ENCODE measurements at regions not wholly inside any gene's neighbourhood (a gene's known extent, or its start where the extent isn't known, plus 50 kb on each side); places are given as distances from the start of the nearest gene placed in this dataset.
"Not testable (repeated sequence)": the region's sequence is repeated elsewhere in the genome, so short reads cannot be mapped to it uniquely, and the experiment has no call there.

- ATAC-seq: no peak
- Mint-ChIP-seq H3K27me3 (ENCODE audit: low read depth in 2 of 2) (peaks cover 0 to 4% of the 10 kb centered on the region in 2 donors), H3K4me3 (no peak overlapping the region), H3K36me3 (no peaks in the 10 kb centered on the region), H3K27ac (no peak overlapping the region), H3K4me1 (peaks cover 0 to 4% of the 10 kb centered on the region in 2 donors), H3K9me3 (peaks cover 0 to 4% of the 10 kb centered on the region in 2 donors)
- Histone ChIP-seq H3K4me3 (ENCODE audit: low read length) (no peak overlapping the region), H3K27ac (ENCODE audit: low read length) (no peak overlapping the region), H3K9me3 (ENCODE audit: control insufficient read depth, insufficient read depth, low read length) (no peaks in the 10 kb centered on the region), H3K36me3 (ENCODE audit: control insufficient read depth, insufficient read depth, low read length) (no peaks in the 10 kb centered on the region), H3K4me1 (ENCODE audit: control insufficient read depth, insufficient read depth, low read length) (no peaks in the 10 kb centered on the region), H3K27me3 (ENCODE audit: control insufficient read depth, insufficient read depth, low read length) (no peaks in the 10 kb centered on the region)
- no peak for DNase-seq
- intact Hi-C loops (cut with micrococcal nuclease): no loop called here
- no peak for TF ChIP-seq CTCF (IDR thresholded peaks at IDR 0.05)
- 78% methylated on average over 2 of the region's 2 CpGs for WGBS (ENCODE audit: insufficient coverage)
Measured at GRCh38 chr5:158590746-158591300, 508.9 kb downstream of the EBF1 start.

DNA sequence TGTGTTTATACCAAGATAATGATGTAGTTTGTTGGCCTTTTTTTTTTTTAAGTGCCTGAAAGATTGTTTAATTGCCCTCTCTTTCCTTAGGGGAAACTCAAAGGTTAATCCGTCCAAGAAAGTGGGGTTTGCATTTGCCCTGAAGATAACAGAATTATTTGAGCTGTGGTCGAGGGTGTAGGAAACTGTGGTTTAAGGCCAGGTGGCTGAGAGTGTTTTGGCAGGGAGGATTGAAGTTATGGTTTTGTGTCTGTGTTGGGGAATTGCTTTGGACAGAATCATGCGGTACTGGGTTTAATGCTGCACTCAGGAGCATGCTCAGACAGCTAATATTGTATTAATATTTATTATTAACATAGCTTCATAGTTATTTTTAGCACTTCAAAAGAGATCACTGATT, 509.8 kb downstream of the EBF1 start:
- intact Hi-C loops (cut with micrococcal nuclease): no loop called here
- H3K27ac Mint-ChIP-seq: no peak overlapping the region

GRCh38 chr5:158588617-158589016, 511.1 kb downstream of the EBF1 start:
- intact Hi-C loops (cut with micrococcal nuclease): no loop called here
- H3K4me1 ChIP-seq (ENCODE audit: control insufficient read depth, insufficient read depth, low read length): no peaks in the 10 kb centered on the region
- Mint-ChIP-seq H3K27ac (no peak overlapping the region), H3K36me3 (peaks cover 6% of the 10 kb centered on the region), H3K9me3 (peaks cover 0 to 4% of the 10 kb centered on the region in 2 donors), H3K4me3 (no peak overlapping the region), H3K4me1 (peaks cover 0 to 4% of the 10 kb centered on the region in 2 donors), H3K27me3 (ENCODE audit: low read depth in 2 of 2) (peaks cover 0 to 4% of the 10 kb centered on the region in 2 donors)
- no peaks in the 10 kb centered on the region for H3K36me3 ChIP-seq (ENCODE audit: control insufficient read depth, insufficient read depth, low read length)
- no peak for DNase-seq
- no peak for TF ChIP-seq CTCF (IDR thresholded peaks at IDR 0.05)
- no peaks in the 10 kb centered on the region for H3K27me3 ChIP-seq (ENCODE audit: control insufficient read depth, insufficient read depth, low read length)
- H3K27ac ChIP-seq (ENCODE audit: low read length): no peak overlapping the region
- 100% methylated on average over 1 of the region's 1 CpG for WGBS (ENCODE audit: insufficient coverage)
- no peaks in the 10 kb centered on the region for H3K9me3 ChIP-seq (ENCODE audit: control insufficient read depth, insufficient read depth, low read length)
- no peak overlapping the region for H3K4me3 ChIP-seq (ENCODE audit: low read length)
- no peak for ATAC-seq

More for the DNA sequence above, 509.8 kb downstream of the EBF1 start:
- H3K4me1 Mint-ChIP-seq: peaks cover 0 to 4% of the 10 kb centered on the region in 2 donors
- 0% methylated on average over 2 of the region's 3 CpGs for WGBS (ENCODE audit: insufficient coverage)
- H3K4me3 Mint-ChIP-seq: no peak overlapping the region
- H3K27me3 Mint-ChIP-seq (ENCODE audit: low read depth in 2 of 2): peaks cover 0 to 4% of the 10 kb centered on the region in 2 donors
- Histone ChIP-seq H3K36me3 (ENCODE audit: control insufficient read depth, insufficient read depth, low read length) (no peaks in the 10 kb centered on the region), H3K27ac (ENCODE audit: low read length) (no peak overlapping the region), H3K4me3 (ENCODE audit: low read length) (no peak overlapping the region), H3K9me3 (ENCODE audit: control insufficient read depth, insufficient read depth, low read length) (no peaks in the 10 kb centered on the region), H3K4me1 (ENCODE audit: control insufficient read depth, insufficient read depth, low read length) (no peaks in the 10 kb centered on the region), H3K27me3 (ENCODE audit: control insufficient read depth, insufficient read depth, low read length) (no peaks in the 10 kb centered on the region)
- no peaks in the 10 kb centered on the region for H3K36me3 Mint-ChIP-seq
- DNase-seq (no peak), ATAC-seq (no peak)
- TF ChIP-seq CTCF (IDR thresholded peaks at IDR 0.05): no peak
- H3K9me3 Mint-ChIP-seq: peaks cover 0 to 4% of the 10 kb centered on the region in 2 donors

DNA sequence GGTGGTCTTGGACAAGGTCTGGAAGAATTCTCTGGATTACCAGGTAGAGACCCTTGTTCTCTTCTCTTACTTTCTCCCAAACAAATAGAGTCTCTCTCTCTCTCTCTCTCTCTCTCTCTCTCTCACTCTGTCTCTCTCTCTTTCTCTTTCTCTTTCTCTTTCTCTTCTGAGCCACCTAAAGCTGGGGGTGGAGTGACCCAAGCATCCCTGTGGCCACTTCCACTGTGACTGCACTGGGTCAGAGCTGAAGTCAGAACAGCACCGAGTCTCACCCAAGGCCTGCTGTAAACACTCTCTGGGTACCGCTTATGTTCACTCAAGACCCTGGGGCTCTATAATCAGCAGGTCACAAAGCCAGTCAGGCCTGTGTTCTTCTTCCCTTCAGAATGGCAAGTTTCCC, 513.7 kb downstream of the EBF1 start:
- Mint-ChIP-seq H3K9me3 (peaks cover 0 to 6% of the 10 kb centered on the region in 2 donors), H3K27ac (no peak overlapping the region), H3K27me3 (ENCODE audit: low read depth in 2 of 2) (peaks cover 0 to 4% of the 10 kb centered on the region in 2 donors), H3K36me3 (peaks cover 6% of the 10 kb centered on the region), H3K4me1 (peaks cover 0 to 4% of the 10 kb centered on the region in 2 donors), H3K4me3 (no peak overlapping the region)
- TF ChIP-seq CTCF (IDR thresholded peaks at IDR 0.05): no peak
- Histone ChIP-seq H3K4me3 (ENCODE audit: low read length) (no peak overlapping the region), H3K36me3 (ENCODE audit: control insufficient read depth, insufficient read depth, low read length) (no peaks in the 10 kb centered on the region), H3K4me1 (ENCODE audit: control insufficient read depth, insufficient read depth, low read length) (no peaks in the 10 kb centered on the region), H3K27ac (ENCODE audit: low read length) (no peak overlapping the region), H3K9me3 (ENCODE audit: control insufficient read depth, insufficient read depth, low read length) (no peaks in the 10 kb centered on the region), H3K27me3 (ENCODE audit: control insufficient read depth, insufficient read depth, low read length) (no peaks in the 10 kb centered on the region)
- intact Hi-C loops (cut with micrococcal nuclease): no loop called here
- DNase-seq: no peak
- no peak for ATAC-seq
- WGBS (ENCODE audit: insufficient coverage): 86% methylated on average over 2 of the region's 2 CpGs

- DNase-seq; H3K9me3 Mint-ChIP-seq; H3K4me1 Mint-ChIP-seq; ATAC-seq; H3K4me3 Mint-ChIP-seq; H3K27me3 Mint-ChIP-seq (ENCODE audit: low read depth in 2 of 2); H3K27ac ChIP-seq (ENCODE audit: low read length); H3K4me3 ChIP-seq (ENCODE audit: low read length); H3K36me3 ChIP-seq (ENCODE audit: control insufficient read depth, insufficient read depth, low read length); H3K27ac Mint-ChIP-seq; intact Hi-C loops (cut with micrococcal nuclease); H3K4me1 ChIP-seq (ENCODE audit: control insufficient read depth, insufficient read depth, low read length); H3K36me3 Mint-ChIP-seq; H3K27me3 ChIP-seq (ENCODE audit: control insufficient read depth, insufficient read depth, low read length); H3K9me3 ChIP-seq (ENCODE audit: control insufficient read depth, insufficient read depth, low read length): not testable (repeated sequence)
- WGBS (ENCODE audit: insufficient coverage): 91% methylated on average over 20 of the region's 27 CpGs
Measured at GRCh38 chr5:158582669-158583068, 517.0 kb downstream of the EBF1 start.

All from natural killer cell (primary cell).